IMR-90 (cell line): ENCODE measurements at regions not wholly inside any gene's neighbourhood (a gene's known extent, or its start where the extent isn't known, plus 50 kb on each side); places are given as distances from the start of the nearest gene placed in this dataset.

ENCODE experiments used
- ATAC-seq: fragments of 200-7000 bp; cut with Tn5 transposase; 2 replicates; pipeline ENCODE4 v1.9.1; 2020; ENCODE audit warnings: low read depth, mild to moderate bottlenecking, moderate library complexity
- BruUV-seq: library from RNA; stranded (reverse); fragments of 400-500 nt; replicated peaks from 2 replicates; lab custom pipeline; 2021; lab: Mats Ljungman, UMichigan
- CTCF ChIA-PET: fragments of 300-600 bp; formaldehyde crosslinking; extraction: SDS; loops from one replicate; lab custom pipeline; 2021; ENCODE audit warnings: antibody characterized with exemption; lab: Yijun Ruan, JAX
- POLR2A ChIA-PET: fragments of 300-600 bp; sonication (Branson Sonifier 250); formaldehyde crosslinking; loops from one replicate; lab custom pipeline; 2022; ENCODE audit warnings: antibody characterized with exemption; ENCODE audit not compliant: unreplicated experiment; lab: Charles Lee
- DNase-seq: peaks from one replicate; pipeline ENCODE4 v3.0.0; 2013
- H2AFZ ChIP-seq: replicated peaks from 2 replicates; pipeline ENCODE3; 2013; ENCODE audit warnings: low read length, mild to moderate bottlenecking; ENCODE audit not compliant: poor library complexity
- H2AK5ac ChIP-seq: 2 replicates; pipeline ENCODE4 v1.6.1; 2013; ENCODE audit warnings: low read depth, low read length, inconsistent platforms
- H2AK9ac ChIP-seq: replicated peaks from 2 replicates; pipeline ENCODE3; 2013; ENCODE audit warnings: mild to moderate bottlenecking, low read depth, low read length, moderate library complexity; ENCODE audit not compliant: poor library complexity
- H2BK120ac ChIP-seq: 2 replicates; pipeline ENCODE4 v1.6.1; 2013; ENCODE audit warnings: low read depth, low read length, inconsistent platforms
- H2BK15ac ChIP-seq: 3 replicates; pipeline ENCODE4 v1.6.1; 2013; ENCODE audit warnings: low read depth, low read length, inconsistent platforms
- H2BK20ac ChIP-seq: 2 replicates; pipeline ENCODE4 v1.6.1; 2013; ENCODE audit warnings: low read depth, mild to moderate bottlenecking, inconsistent platforms, low read length, moderate library complexity
- H2BK5ac ChIP-seq: 2 replicates; pipeline ENCODE4 v1.6.1; 2013; ENCODE audit warnings: mild to moderate bottlenecking, low read depth, low read length, inconsistent platforms; ENCODE audit not compliant: poor library complexity, severe bottlenecking
- H3K14ac ChIP-seq: replicated peaks from 2 replicates; pipeline ENCODE4 v1.6.1; 2013; ENCODE audit warnings: low read depth, low read length, inconsistent platforms
- H3K18ac ChIP-seq: 2 replicates; pipeline ENCODE4 v1.6.1; 2013; ENCODE audit warnings: low read depth, low read length, control low read depth
- H3K23ac ChIP-seq: 2 replicates; pipeline ENCODE4 v1.6.1; 2013; ENCODE audit warnings: low read depth, low read length, inconsistent platforms
- H3K27ac ChIP-seq: 2 replicates; pipeline ENCODE4 v1.5.1; 2013; ENCODE audit warnings: mild to moderate bottlenecking, control low read depth, low read length; ENCODE audit not compliant: insufficient read depth
- H3K27me3 ChIP-seq: 2 replicates; pipeline ENCODE4 v1.6.1; 2013; ENCODE audit warnings: low read length; ENCODE audit not compliant: control insufficient read depth, insufficient read depth
- H3K36me3 ChIP-seq: 2 replicates; pipeline ENCODE4 v1.6.1; 2013; ENCODE audit warnings: low read length, mixed read lengths; ENCODE audit not compliant: control insufficient read depth, insufficient read depth
- H3K4ac ChIP-seq: 2 replicates; pipeline ENCODE4 v1.6.1; 2013; ENCODE audit warnings: low read depth, low read length, inconsistent platforms
- H3K4me1 ChIP-seq: 2 replicates; pipeline ENCODE4 v1.6.1; 2013; ENCODE audit warnings: low read length, mixed read lengths; ENCODE audit not compliant: control insufficient read depth, insufficient read depth
- H3K4me2 ChIP-seq: 2 replicates; pipeline ENCODE4 v1.6.1; 2013; ENCODE audit warnings: low read depth, mild to moderate bottlenecking, control low read depth, low read length, moderate library complexity
- H3K4me3 ChIP-seq: 2 replicates; pipeline ENCODE4 v1.5.1; 2013; ENCODE audit warnings: low read depth, mild to moderate bottlenecking, control low read depth, low read length, moderate library complexity; ENCODE audit not compliant: insufficient read depth
- H3K56ac ChIP-seq: 2 replicates; pipeline ENCODE4 v1.6.1; 2013; ENCODE audit warnings: low read length, inconsistent platforms; ENCODE audit not compliant: insufficient read depth; ENCODE audit errors: extremely low read depth
- H3K79me1 ChIP-seq, 2 experiments: 2 replicates each; pipeline ENCODE4 v1.6.1; 2013; ENCODE audit warnings: low read length in 2 of 2, inconsistent platforms in 1 of 2, low read depth in 1 of 2
- H3K9ac ChIP-seq: 2 replicates; pipeline ENCODE4 v1.6.1; 2013; ENCODE audit warnings: low read depth, low read length, control low read depth
- H3K9me1 ChIP-seq: 2 replicates; pipeline ENCODE4 v1.6.1; 2013; ENCODE audit warnings: low read length, inconsistent platforms; ENCODE audit not compliant: insufficient read depth
- H3K9me3 ChIP-seq: 2 replicates; pipeline ENCODE4 v1.6.1; 2013; ENCODE audit warnings: low read length; ENCODE audit not compliant: control insufficient read depth, insufficient read depth
- H4K20me1 ChIP-seq: 2 replicates; pipeline ENCODE4 v1.6.1; 2013; ENCODE audit warnings: low read length, inconsistent platforms; ENCODE audit not compliant: insufficient read depth
- H4K5ac ChIP-seq: 2 replicates; pipeline ENCODE4 v1.6.1; 2013; ENCODE audit warnings: mild to moderate bottlenecking, low read depth, low read length, control low read depth
- H4K8ac ChIP-seq, 2 experiments: 2 replicates each; pipeline ENCODE4 v1.6.1; 2013; ENCODE audit warnings: low read depth in 2 of 2, low read length in 2 of 2, control low read depth in 1 of 2, inconsistent platforms in 1 of 2
- H4K91ac ChIP-seq: 2 replicates; pipeline ENCODE4 v1.6.1; 2013; ENCODE audit warnings: low read depth, low read length, inconsistent platforms; ENCODE audit not compliant: insufficient read depth
- BHLHE40 ChIP-seq: fragments of 150-350 bp; IDR thresholded peaks from 2 replicates; pipeline ENCODE4 v1.6.1; 2016; ENCODE audit warnings: mild to moderate bottlenecking, low read depth, low read length
- CEBPB ChIP-seq: IDR thresholded peaks from 2 replicates; pipeline ENCODE4 v1.6.1; 2012; ENCODE audit warnings: low read depth, low read length, improper control_type of control experiment
- CHD1 ChIP-seq: IDR thresholded peaks from 2 replicates; pipeline ENCODE4 v1.6.1; 2012; ENCODE audit warnings: low read depth, low read length, improper control_type of control experiment
- CTCF ChIP-seq: conservative IDR thresholded peaks from 2 replicates; pipeline ENCODE4 v1.5.1; 2012; ENCODE audit warnings: mild to moderate bottlenecking, low read depth, low read length, improper control_type of control experiment
- ELK1 ChIP-seq: fragments of 150-350 bp; IDR thresholded peaks from 2 replicates; pipeline ENCODE4 v1.6.1; 2016; ENCODE audit warnings: low read depth, mild to moderate bottlenecking, low read length, moderate library complexity, borderline replicate concordance
- FOS ChIP-seq: fragments of 150-350 bp; IDR thresholded peaks from 2 replicates; pipeline ENCODE4 v1.6.1; 2016; ENCODE audit warnings: low read depth, low read length
- MAFK ChIP-seq: IDR thresholded peaks from 2 replicates; pipeline ENCODE4 v1.6.1; 2012; ENCODE audit warnings: low read depth, low read length, improper control_type of control experiment
- MAZ ChIP-seq: IDR thresholded peaks from 2 replicates; pipeline ENCODE4 v1.6.1; 2012; ENCODE audit warnings: low read depth, mild to moderate bottlenecking, low read length, improper control_type of control experiment, moderate library complexity, borderline replicate concordance
- MXI1 ChIP-seq: IDR thresholded peaks from 2 replicates; pipeline ENCODE4 v1.6.1; 2012; ENCODE audit warnings: low read depth, mild to moderate bottlenecking, low read length, moderate library complexity, borderline replicate concordance
- NFE2L2 ChIP-seq: fragments of 150-350 bp; IDR thresholded peaks from 2 replicates; pipeline ENCODE4 v1.6.1; 2016; ENCODE audit warnings: low read depth, mild to moderate bottlenecking, low read length
- POLR2A ChIP-seq: IDR thresholded peaks from 2 replicates; pipeline ENCODE4 v1.6.1; 2012; ENCODE audit warnings: mild to moderate bottlenecking, low read depth, low read length
- RAD21 ChIP-seq: IDR thresholded peaks from 2 replicates; pipeline ENCODE4 v1.6.1; 2012; ENCODE audit warnings: low read length, improper control_type of control experiment
- RCOR1 ChIP-seq: IDR thresholded peaks from 2 replicates; pipeline ENCODE4 v1.6.1; 2012; ENCODE audit warnings: mild to moderate bottlenecking, low read length, improper control_type of control experiment; ENCODE audit not compliant: insufficient replicate concordance
- RFX5 ChIP-seq: IDR thresholded peaks from 2 replicates; pipeline ENCODE4 v1.8.0; 2012; ENCODE audit warnings: low read depth, mild to moderate bottlenecking, low read length, moderate library complexity
- SMC3 ChIP-seq: fragments of 150-350 bp; IDR thresholded peaks from 2 replicates; pipeline ENCODE4 v1.6.1; 2016; ENCODE audit warnings: low read depth, mild to moderate bottlenecking, antibody characterized with exemption, low read length, moderate library complexity
- USF2 ChIP-seq: fragments of 150-350 bp; IDR thresholded peaks from 2 replicates; pipeline ENCODE4 v1.6.1; 2017; ENCODE audit warnings: mild to moderate bottlenecking, antibody characterized with exemption, low read length, low read depth
- WGBS, 2 experiments: methylation state at CpG; one replicate each; pipeline versions ENCODE4 v1.1.5 to v1.1.7; 2013; ENCODE audit warnings: missing lambda C conversion rate in 2 of 2; ENCODE audit not compliant: insufficient read length in 1 of 2; ENCODE audit errors: extremely low coverage in 2 of 2; 5-methylcytosine and 5-hydroxymethylcytosine counted together
- dilution Hi-C: fragments of 300-500 bp; cut with HindIII; formaldehyde crosslinking; loops from one replicate; pipeline ENCODE4 v1.14.3; 2018; ENCODE audit warnings: low sequenced_read_pairs; ENCODE audit not compliant: unreplicated experiment
- in situ Hi-C: fragments of 300-500 bp; cut with MboI; formaldehyde crosslinking; loops from 3 replicates; pipeline ENCODE4 v1.14.3; 2019; ENCODE audit warnings: low sequenced_read_pairs, inconsistent platforms, mixed read lengths
- intact Hi-C: fragments of 100-400 bp; cut with micrococcal nuclease; formaldehyde crosslinking; loops from 2 replicates; pipeline ENCODE4 v1.10.0; 2022

- no peaks in the 10 kb centered on the region for H3K27me3 ChIP-seq
- no CpG with 5 or more reads among the region's 4 CpGs for WGBS, 2 experiments
Measured at GRCh38 chr1:38344716-38345115, 298.1 kb upstream of the POU3F1 start.

More at GRCh38 chr1:38344716-38345115, 298.1 kb upstream of the POU3F1 start:
- Histone ChIP-seq H3K4ac (no peak overlapping the region), H2BK5ac (no peak overlapping the region), H3K79me1 (no peaks in the 10 kb centered on the region), H4K20me1 (no peaks in the 10 kb centered on the region), H3K4me2 (no peak overlapping the region), H3K56ac (no peak overlapping the region), H4K8ac (no peak overlapping the region), H3K9me3 (no peaks in the 10 kb centered on the region), H3K18ac (no peak overlapping the region), H2BK120ac (no peak overlapping the region), H3K27ac (no peak overlapping the region), H3K4me3 (no peak overlapping the region), H3K36me3 (no peaks in the 10 kb centered on the region), H2AK5ac (no peak overlapping the region), H4K91ac (no peak overlapping the region), H3K4me1 (no peaks in the 10 kb centered on the region), H3K9ac (no peak overlapping the region), H3K23ac (no peak overlapping the region), H4K5ac (no peak overlapping the region), H2BK20ac (no peak overlapping the region), H3K9me1 (no peaks in the 10 kb centered on the region), H3K14ac (no peak overlapping the region), H2AK9ac (no peak overlapping the region), H2BK15ac (no peak overlapping the region), H2AFZ (no peak overlapping the region)
- TF ChIP-seq SMC3 (no peak), CTCF (no peak), MXI1 (no peak), MAFK (no peak), FOS (no peak), RAD21 (no peak), CHD1 (no peak), RCOR1 (no peak), ELK1 (no peak), BHLHE40 (no peak), USF2 (no peak), RFX5 (no peak), POLR2A (no peak), MAZ (no peak), NFE2L2 (no peak), CEBPB (no peak)
- dilution Hi-C loops (no loop called here), in situ Hi-C loops (no loop called here), intact Hi-C loops (no loop called here)
- DNase-seq (no peak), ATAC-seq (no peak)
- ChIA-PET CTCF (no interaction called here), POLR2A (interaction anchor here (0.6 kb wide), 1 partner anchor 80 kb away, joined by 3 read pairs; no protein-coding TSS in a partner anchor)
- no TSS peak for BruUV-seq
